Endothelial cell of umbilical vein (primary cell): ENCODE measurements at regions not wholly inside any gene's neighbourhood (a gene's known extent, or its start where the extent isn't known, plus 50 kb on each side); places are given as distances from the start of the nearest gene placed in this dataset.

Experiments
- BruUV-seq: library from RNA; stranded (reverse); fragments of 400-500 nt; replicated peaks from 2 replicates; lab custom pipeline; 2021; lab: Mats Ljungman, UMichigan
- CTCF ChIA-PET: fragments of 300-600, 350-600 bp; sonication (Branson Sonifier 250); formaldehyde crosslinking; loops from one replicate; lab custom pipeline; 2021; ENCODE audit warnings: antibody characterized with exemption, inconsistent platforms; lab: Charles Lee
- POLR2A ChIA-PET: fragments of 300-600, 350-600 bp; sonication (Branson Sonifier 250); formaldehyde crosslinking; loops from one replicate; lab custom pipeline; 2021; ENCODE audit warnings: antibody characterized with exemption, inconsistent platforms; lab: Charles Lee
- DNase-seq: peaks from one replicate; pipeline ENCODE4 v3.0.0-alpha.2; 2011; ENCODE audit warnings: low read depth, low spot score
- FAIRE-seq: peaks from 2 replicates; lab custom pipeline; 2011; peaks lifted over from hg19 to GRCh38; lab: Jason Lieb, UNC
- H2AFZ ChIP-seq: 2 replicates; pipeline ENCODE4 v1.6.0; 2012; ENCODE audit warnings: low read depth, low read length, control low read depth, inconsistent platforms
- H3K27ac ChIP-seq: 2 replicates; pipeline ENCODE4 v1.5.1; 2011; ENCODE audit warnings: low read depth, mild to moderate bottlenecking, control low read depth, low read length, moderate library complexity; ENCODE audit not compliant: insufficient read depth
- H3K27me3 ChIP-seq, 2 experiments: 2 replicates each; pipeline versions ENCODE4 v1.6.0 to v1.6.1; 2011; ENCODE audit warnings: low read length in 2 of 2, mixed read lengths in 1 of 2; ENCODE audit not compliant: control insufficient read depth in 2 of 2, insufficient read depth in 2 of 2
- H3K36me3 ChIP-seq, 2 experiments: 2 replicates in 1 of 2; 3 replicates in 1 of 2; pipeline ENCODE4 v1.5.1; 2011; ENCODE audit warnings: low read length in 2 of 2, mild to moderate bottlenecking in 1 of 2, moderate library complexity in 1 of 2; ENCODE audit not compliant: control insufficient read depth in 2 of 2, insufficient read depth in 2 of 2; ENCODE audit errors: extremely low read depth in 1 of 2
- H3K4me1 ChIP-seq: 3 replicates; pipeline ENCODE4 v1.5.1; 2011; ENCODE audit warnings: mild to moderate bottlenecking, low read length; ENCODE audit not compliant: control insufficient read depth, insufficient read depth; ENCODE audit errors: extremely low read depth
- H3K4me2 ChIP-seq: 2 replicates; pipeline ENCODE4 v1.6.1; 2011; ENCODE audit warnings: low read length, control low read depth, mixed read lengths; ENCODE audit not compliant: insufficient read depth
- H3K4me3 ChIP-seq, 3 experiments: fragments of 200-600 bp in 1 of 3; sonication (generic), shearing (Covaris generic) in 1 of 3; replicated peaks in 1 of 3; 2 replicates each; pipeline ENCODE4 v1.5.1; 2011 to 2016; ENCODE audit warnings: control low read depth in 3 of 3, low read length in 3 of 3, mild to moderate bottlenecking in 2 of 3, inconsistent platforms in 1 of 3, low read depth in 1 of 3, moderate library complexity in 1 of 3; ENCODE audit not compliant: insufficient read depth in 1 of 3
- H3K79me2 ChIP-seq: 2 replicates; pipeline ENCODE4 v1.6.0; 2012; ENCODE audit warnings: low read length, inconsistent platforms; ENCODE audit not compliant: control insufficient read depth, insufficient read depth
- H3K9ac ChIP-seq: replicated peaks from 2 replicates; pipeline ENCODE3; 2011; ENCODE audit warnings: low read length, control low read depth; ENCODE audit not compliant: insufficient read depth; ENCODE audit errors: extremely low read depth
- H3K9me1 ChIP-seq: replicated peaks from 3 replicates; pipeline ENCODE4 v1.6.0; 2011; ENCODE audit warnings: mild to moderate bottlenecking, low read length; ENCODE audit not compliant: control insufficient read depth, insufficient read depth; ENCODE audit errors: extremely low read depth
- H3K9me3 ChIP-seq: replicated peaks from 2 replicates; pipeline ENCODE4 v1.5.1; 2012; ENCODE audit warnings: low read length, inconsistent platforms; ENCODE audit not compliant: control insufficient read depth, insufficient read depth
- H4K20me1 ChIP-seq: replicated peaks from 2 replicates; pipeline ENCODE3; 2011; ENCODE audit warnings: mild to moderate bottlenecking, low read length; ENCODE audit not compliant: control insufficient read depth, insufficient read depth; ENCODE audit errors: extremely low read depth
- EZH2 ChIP-seq: IDR thresholded peaks from 2 replicates; pipeline ENCODE4 v1.6.1; 2012; ENCODE audit warnings: borderline replicate concordance, low read depth, mild to moderate bottlenecking, moderate library complexity, low read length, inconsistent platforms; ENCODE audit not compliant: severe bottlenecking
- FOS ChIP-seq: IDR thresholded peaks from 2 replicates; pipeline ENCODE4 v1.6.1; 2011; ENCODE audit warnings: mild to moderate bottlenecking, low read length, moderate library complexity, borderline replicate concordance; ENCODE audit not compliant: insufficient read depth
- JUN ChIP-seq: IDR thresholded peaks from 2 replicates; pipeline ENCODE4 v1.6.1; 2011; ENCODE audit warnings: borderline replicate concordance, low read depth; ENCODE audit not compliant: insufficient read length, insufficient read depth
- POLR2AphosphoS5 ChIP-seq: IDR thresholded peaks from 2 replicates; pipeline ENCODE4 v1.6.1; 2012; ENCODE audit warnings: low read depth, mild to moderate bottlenecking, control low read depth, low read length, moderate library complexity; ENCODE audit not compliant: insufficient read depth
- dilution Hi-C: fragments of 300-500 bp; cut with MboI; formaldehyde crosslinking; loops from one replicate; pipeline ENCODE4 v1.15.0; 2019; ENCODE audit warnings: low sequenced_read_pairs; ENCODE audit not compliant: extremely low pct_ligation_motif_present
- intact Hi-C: fragments of 100-400 bp; cut with micrococcal nuclease; formaldehyde crosslinking; loops from one replicate; pipeline ENCODE4 v1.10.0; 2022
- TF ChIP-seq, protein P1 (sequence below): IDR thresholded peaks from 2 replicates; pipeline ENCODE4 v1.6.1; 2011; ENCODE audit not compliant: insufficient read depth, insufficient read length

DNA sequence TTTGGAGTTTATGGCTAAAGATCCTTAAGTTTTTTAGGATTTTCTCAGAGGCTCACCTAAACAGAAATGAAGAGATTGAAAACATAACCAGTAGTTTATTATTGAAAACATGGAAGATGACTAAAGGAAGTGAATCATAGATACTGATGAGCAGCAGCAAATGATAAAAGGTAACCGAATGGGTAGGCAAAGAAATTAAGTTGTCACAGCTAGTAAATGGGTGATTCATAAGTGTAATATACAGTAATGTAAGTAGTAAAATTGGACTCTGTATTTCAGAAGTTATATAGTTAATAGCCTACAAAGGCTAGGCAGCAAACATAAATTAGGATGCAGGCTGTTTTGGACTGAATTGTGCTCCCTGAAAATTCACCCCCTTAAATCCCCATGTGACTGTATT is 59.0 kb upstream of the ADGRA3 start:
- no peak for FAIRE-seq
- Histone ChIP-seq H3K9me1 (no peaks in the 10 kb centered on the region), H3K4me1 (no peaks in the 10 kb centered on the region), H4K20me1 (no peaks in the 10 kb centered on the region), H3K27ac (no peak overlapping the region), H3K4me2 (no peak overlapping the region), H3K79me2 (no peaks in the 10 kb centered on the region), H3K9ac (no peak overlapping the region), H3K36me3 (no peaks in the 10 kb centered on the region), H3K27me3 (no peaks in the 10 kb centered on the region), H3K4me3 (no peak overlapping the region), H3K9me3 (no peaks in the 10 kb centered on the region), H2AFZ (no peak overlapping the region)
- DNase-seq, result no peak
- CTCF ChIA-PET, result no interaction called here
- intact Hi-C loops, result no loop called here
- TF ChIP-seq, protein P1, sequence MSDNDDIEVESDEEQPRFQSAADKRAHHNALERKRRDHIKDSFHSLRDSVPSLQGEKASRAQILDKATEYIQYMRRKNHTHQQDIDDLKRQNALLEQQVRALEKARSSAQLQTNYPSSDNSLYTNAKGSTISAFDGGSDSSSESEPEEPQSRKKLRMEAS, result no peak
- TF ChIP-seq POLR2AphosphoS5, result no peak
- BruUV-seq, result no TSS peak
- dilution Hi-C loops, result no loop called here
- POLR2A ChIA-PET, result no interaction called here

DNA sequence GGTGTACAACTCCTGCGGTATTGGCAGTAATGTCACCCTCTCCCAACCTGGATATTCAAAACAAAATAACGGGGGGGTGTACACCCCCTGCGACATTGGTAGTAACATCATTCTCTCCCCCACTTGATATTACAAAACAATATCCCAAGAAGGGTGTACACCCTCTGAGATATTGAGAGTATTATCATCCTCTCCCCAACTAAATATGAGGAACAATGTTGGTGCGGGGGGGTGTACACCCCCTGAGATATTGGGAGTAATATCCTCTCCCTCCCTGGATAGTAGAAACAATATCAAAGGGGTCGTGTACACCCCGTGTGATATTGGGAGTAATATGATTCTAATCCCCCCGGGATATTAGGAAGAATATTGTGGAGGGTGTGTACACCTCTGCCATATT is 71.4 kb upstream of the ADGRA3 start:
- ChIA-PET POLR2A (no interaction called here), CTCF (no interaction called here)
- Histone ChIP-seq H3K36me3 (no peaks in the 10 kb centered on the region), H3K4me2 (no peak overlapping the region), H3K9me1 (no peaks in the 10 kb centered on the region), H2AFZ (no peak overlapping the region), H3K79me2 (no peaks in the 10 kb centered on the region), H3K27ac (no peak overlapping the region), H3K4me1 (no peaks in the 10 kb centered on the region), H3K9ac (no peak overlapping the region), H4K20me1 (no peaks in the 10 kb centered on the region), H3K4me3 (no peak overlapping the region), H3K9me3 (no peaks in the 10 kb centered on the region), H3K27me3 (no peaks in the 10 kb centered on the region)
- dilution Hi-C loops, result no loop called here
- no TSS peak for BruUV-seq
- FAIRE-seq (no peak), DNase-seq (no peak)
- intact Hi-C loops, result no loop called here
- no peak for TF ChIP-seq FOS
- no peak for TF ChIP-seq EZH2
- TF ChIP-seq JUN, result no peak
